H1 (cell line): ENCODE measurements at regions not wholly inside any gene's neighbourhood (a gene's known extent, or its start where the extent isn't known, plus 50 kb on each side); places are given as distances from the start of the nearest gene placed in this dataset.

Experiments used
- ASH2L ChIP-seq: fragments of 200-600, 300-600 bp; sonication (generic); IDR thresholded peaks from one replicate; pipeline ENCODE4 v1.7.1; 2017; ENCODE audit warnings: low read length
- ATF3 ChIP-seq: IDR thresholded peaks from 2 replicates; pipeline ENCODE4 v1.6.1; 2011; ENCODE audit warnings: low read depth, mild to moderate bottlenecking, low read length; ENCODE audit not compliant: insufficient read depth
- EGR1 ChIP-seq: IDR thresholded peaks from 2 replicates; pipeline ENCODE4 v1.6.1; 2011; ENCODE audit warnings: low read depth, low read length, borderline replicate concordance

GRCh38 chr6:51396583-51396982 lies 577.9 kb downstream of the TFAP2B start (continued):
- TF ChIP-seq ATF3 = no peak
- no peak for TF ChIP-seq EGR1
- no peak for TF ChIP-seq ASH2L
